B cell (primary cell): ENCODE measurements at regions not wholly inside any gene's neighbourhood (a gene's known extent, or its start where the extent isn't known, plus 50 kb on each side); places are given as distances from the start of the nearest gene placed in this dataset.

ENCODE experiments used
- CTCF ChIP-seq: fragments of 200-600 bp; IDR thresholded peaks from one replicate; pipeline ENCODE4 v1.8.0; 2022; ENCODE audit warnings: antibody characterized with exemption, mild to moderate bottlenecking
- EZH2 ChIP-seq: IDR thresholded peaks from 2 replicates; pipeline ENCODE4 v1.6.1; 2012; ENCODE audit warnings: borderline replicate concordance, low read depth, mild to moderate bottlenecking, moderate library complexity, low read length; ENCODE audit not compliant: insufficient read depth, poor library complexity, severe bottlenecking

- TF ChIP-seq CTCF (no peak), EZH2 (no peak)
Observed at GRCh38 chr12:124514996-124515932, 52.1 kb downstream of the NCOR2 start.
